ENCODE measurements at regions not wholly inside any gene's neighbourhood (a gene's known extent, or its start where the extent isn't known, plus 50 kb on each side); places are given as distances from the start of the nearest gene placed in this dataset.
A peak's percentile ranks its signal among the peaks of the same experiment; 100 is the strongest.

DNA sequence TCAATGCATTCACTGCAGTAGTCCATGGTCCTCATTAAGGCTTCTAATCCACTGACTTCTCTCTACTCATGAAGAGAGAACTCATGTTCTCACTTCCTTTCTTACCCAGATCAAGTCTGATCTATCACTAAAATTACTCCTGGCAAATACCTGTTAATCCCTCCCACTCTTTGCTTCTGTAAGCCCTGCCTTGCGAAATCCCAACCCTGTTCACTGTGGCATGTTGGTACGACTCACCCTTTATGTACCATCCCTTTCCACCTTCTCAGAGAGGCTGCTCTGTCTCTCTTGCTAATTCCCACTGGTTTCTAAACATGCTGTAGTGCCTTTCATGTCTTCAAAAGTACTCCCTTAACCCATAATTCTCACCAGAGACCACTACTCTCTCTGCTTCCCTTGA is 272.2 kb upstream of the ACVR2A start:
- Histone ChIP-seq H3K36me3 (ENCODE audit: insufficient read depth) (no peaks in the 10 kb centered on the region), H4K20me1 (replicated peaks; ENCODE audit: insufficient read depth) (no peaks in the 10 kb centered on the region), H3K4me1 (ENCODE audit: insufficient read depth) (no peaks in the 10 kb centered on the region), H3K9me2 (ENCODE audit: insufficient read depth) (peaks cover 25% of the 10 kb centered on the region; the same call in 1 of the 2 replicates), H3K4me2 (no peak overlapping the region), H3F3A (replicated peaks; ENCODE audit: low read depth) (no peaks in the 10 kb centered on the region), H2AFZ (no peak overlapping the region), H3K4me3 (no peak overlapping the region), H3K27ac (ENCODE audit: low read depth) (no peak overlapping the region), H3K27me3 (ENCODE audit: insufficient read depth) (no peaks in the 10 kb centered on the region), H3K79me2 (replicated peaks; ENCODE audit: insufficient read depth) (no peaks in the 10 kb centered on the region)
- no peak for TF ChIP-seq ZNF462 (CRISPR knock-in tag; IDR thresholded peaks at IDR 0.05)
- no peak for TF ChIP-seq EZH2phosphoT487 (IDR thresholded peaks at IDR 0.05; ENCODE audit: unreplicated experiment)
- Mint-ChIP-seq H3K36me3 (ENCODE audit: low read depth) (peaks cover 7% of the 10 kb centered on the region; the same call in 1 of the 3 replicates), H3K9me3 (peaks cover 10% of the 10 kb centered on the region; the same call in 2 of the 3 replicates), H3K4me3 (no peak overlapping the region), H3K27me3 (ENCODE audit: insufficient read depth, low read depth, poor library complexity) (no peaks in the 10 kb centered on the region), H3K27ac (no peak overlapping the region), H3K4me1 (no peaks in the 10 kb centered on the region)
- no peak for DNase-seq (ENCODE audit: low spot score)
- ATAC-seq: no peak

DNA sequence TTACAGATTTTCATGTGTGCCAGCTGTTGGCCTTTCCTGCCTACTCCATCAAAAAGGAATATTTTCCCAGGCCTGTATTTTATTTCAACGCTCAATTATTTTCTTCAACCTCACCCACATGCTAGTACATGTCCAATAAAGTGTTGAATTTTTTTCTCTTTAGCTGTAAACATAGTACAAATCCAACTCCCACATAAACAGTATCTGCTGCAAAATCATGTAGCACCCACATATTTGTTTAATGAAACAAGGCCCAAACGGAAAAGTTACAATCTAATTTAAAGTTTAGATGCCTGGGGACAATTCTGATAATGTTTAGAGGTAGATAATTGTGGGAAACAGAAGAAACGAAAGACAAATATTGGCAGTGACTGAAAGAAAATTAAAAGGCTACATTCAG is 275.4 kb upstream of the ACVR2A start:
- peaks cover 7% of the 10 kb centered on the region; the same call in 1 of the 3 replicates for H3K36me3 Mint-ChIP-seq (ENCODE audit: low read depth)
- no peaks in the 10 kb centered on the region for H3K27me3 Mint-ChIP-seq (ENCODE audit: insufficient read depth, low read depth, poor library complexity)
- TF ChIP-seq STAT1 (IDR thresholded peaks at IDR 0.05; ENCODE audit: unreplicated experiment) (no peak), NANOG (IDR thresholded peaks at IDR 0.05; ENCODE audit: borderline replicate concordance) (no peak), CTCF (conservative IDR thresholded peaks at IDR 0.05; ENCODE audit: low read depth in 2 of 2) (no peak), ZNF331 (CRISPR knock-in tag; IDR thresholded peaks at IDR 0.05; ENCODE audit: low read depth) (no peak), ZNF114 (CRISPR knock-in tag; IDR thresholded peaks at IDR 0.05) (no peak), EZH2phosphoT487 (IDR thresholded peaks at IDR 0.05; ENCODE audit: unreplicated experiment) (no peak)
- TF ChIP-seq, protein P1, sequence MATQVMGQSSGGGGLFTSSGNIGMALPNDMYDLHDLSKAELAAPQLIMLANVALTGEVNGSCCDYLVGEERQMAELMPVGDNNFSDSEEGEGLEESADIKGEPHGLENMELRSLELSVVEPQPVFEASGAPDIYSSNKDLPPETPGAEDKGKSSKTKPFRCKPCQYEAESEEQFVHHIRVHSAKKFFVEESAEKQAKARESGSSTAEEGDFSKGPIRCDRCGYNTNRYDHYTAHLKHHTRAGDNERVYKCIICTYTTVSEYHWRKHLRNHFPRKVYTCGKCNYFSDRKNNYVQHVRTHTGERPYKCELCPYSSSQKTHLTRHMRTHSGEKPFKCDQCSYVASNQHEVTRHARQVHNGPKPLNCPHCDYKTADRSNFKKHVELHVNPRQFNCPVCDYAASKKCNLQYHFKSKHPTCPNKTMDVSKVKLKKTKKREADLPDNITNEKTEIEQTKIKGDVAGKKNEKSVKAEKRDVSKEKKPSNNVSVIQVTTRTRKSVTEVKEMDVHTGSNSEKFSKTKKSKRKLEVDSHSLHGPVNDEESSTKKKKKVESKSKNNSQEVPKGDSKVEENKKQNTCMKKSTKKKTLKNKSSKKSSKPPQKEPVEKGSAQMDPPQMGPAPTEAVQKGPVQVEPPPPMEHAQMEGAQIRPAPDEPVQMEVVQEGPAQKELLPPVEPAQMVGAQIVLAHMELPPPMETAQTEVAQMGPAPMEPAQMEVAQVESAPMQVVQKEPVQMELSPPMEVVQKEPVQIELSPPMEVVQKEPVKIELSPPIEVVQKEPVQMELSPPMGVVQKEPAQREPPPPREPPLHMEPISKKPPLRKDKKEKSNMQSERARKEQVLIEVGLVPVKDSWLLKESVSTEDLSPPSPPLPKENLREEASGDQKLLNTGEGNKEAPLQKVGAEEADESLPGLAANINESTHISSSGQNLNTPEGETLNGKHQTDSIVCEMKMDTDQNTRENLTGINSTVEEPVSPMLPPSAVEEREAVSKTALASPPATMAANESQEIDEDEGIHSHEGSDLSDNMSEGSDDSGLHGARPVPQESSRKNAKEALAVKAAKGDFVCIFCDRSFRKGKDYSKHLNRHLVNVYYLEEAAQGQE (IDR thresholded peaks at IDR 0.05; ENCODE audit: unreplicated experiment): no peak

More for the DNA sequence above, 275.4 kb upstream of the ACVR2A start:
- H3K4me1 ChIP-seq (ENCODE audit: insufficient read depth): no peaks in the 10 kb centered on the region
- Mint-ChIP-seq H3K9me3 (peaks cover 10% of the 10 kb centered on the region; the same call in 2 of the 3 replicates), H3K27ac (no peak overlapping the region), H3K4me3 (no peak overlapping the region), H3K4me1 (no peaks in the 10 kb centered on the region)
- ATAC-seq: no peak
- H3F3A ChIP-seq (replicated peaks; ENCODE audit: low read depth): no peaks in the 10 kb centered on the region
- no peak for DNase-seq (ENCODE audit: low spot score)
- no peaks in the 10 kb centered on the region for H3K79me2 ChIP-seq (replicated peaks; ENCODE audit: insufficient read depth)
- no peak overlapping the region for H3K27ac ChIP-seq (ENCODE audit: low read depth)
- no peak overlapping the region for H3K4me2 ChIP-seq
- H3K27me3 ChIP-seq (ENCODE audit: insufficient read depth): no peaks in the 10 kb centered on the region
- H3K36me3 ChIP-seq (ENCODE audit: insufficient read depth): no peaks in the 10 kb centered on the region
- H4K20me1 ChIP-seq (replicated peaks; ENCODE audit: insufficient read depth): no peaks in the 10 kb centered on the region
- peaks cover 25% of the 10 kb centered on the region; the same call in 1 of the 2 replicates for H3K9me2 ChIP-seq (ENCODE audit: insufficient read depth)
- peak overlapping the region; percentile 32; the same call in 1 of the 2 replicates for H2AFZ ChIP-seq
- no peak overlapping the region for H3K4me3 ChIP-seq

Data from GM23338 (cell line).